Stimulated activated CD4-positive, alpha-beta T cell treated with anti-CD3 and anti-CD28 coated beads, Interleukin-2, amount 100 ng/mL, for 48 hours (primary cell): ENCODE measurements at regions not wholly inside any gene's neighbourhood (a gene's known extent, or its start where the extent isn't known, plus 50 kb on each side); places are given as distances from the start of the nearest gene placed in this dataset.
"Not testable (repeated sequence)": the region's sequence is repeated elsewhere in the genome, so short reads cannot be mapped to it uniquely, and the experiment has no call there.

Source experiments
- DNase-seq, 2 donors: peaks; one replicate each; pipeline ENCODE4 v3.0.0-alpha.2; 2020

- DNase-seq = no peak
Measured at GRCh38 chr13:53411463-53411862, 382.9 kb downstream of the OLFM4 start.

GRCh38 chr13:53415135-53415534, 386.5 kb downstream of the OLFM4 start:
- no peak for DNase-seq

- DNase-seq = no peak
Measured at GRCh38 chr13:53417601-53418000, 389.0 kb downstream of the OLFM4 start.

GRCh38 chr13:53422415-53422814, 393.8 kb downstream of the OLFM4 start:
- no peak for DNase-seq

GRCh38 chr13:53436396-53436795, 407.8 kb downstream of the OLFM4 start:
- DNase-seq = no peak

GRCh38 chr13:53439439-53440225, 411.0 kb downstream of the OLFM4 start:
- no peak for DNase-seq

GRCh38 chr13:53442979-53443378, 414.4 kb downstream of the OLFM4 start:
- no peak for DNase-seq

GRCh38 chr13:53445686-53446085, 417.1 kb downstream of the OLFM4 start:
- no peak for DNase-seq

GRCh38 chr13:53447456-53447855, 418.8 kb downstream of the OLFM4 start:
- DNase-seq = no peak

GRCh38 chr13:53447863-53448262, 419.2 kb downstream of the OLFM4 start:
- DNase-seq = no peak

GRCh38 chr13:53452263-53452808, 423.7 kb downstream of the OLFM4 start:
- DNase-seq = not testable (repeated sequence)

GRCh38 chr13:53460796-53461195, 432.2 kb downstream of the OLFM4 start:
- no peak for DNase-seq

- no peak for DNase-seq
Measured at GRCh38 chr13:53463106-53463505, 434.5 kb downstream of the OLFM4 start.

GRCh38 chr13:53466576-53466975, 438.0 kb downstream of the OLFM4 start:
- no peak for DNase-seq

GRCh38 chr13:53473397-53473796, 444.8 kb downstream of the OLFM4 start:
- DNase-seq = no peak

GRCh38 chr13:53474878-53475277, 446.3 kb downstream of the OLFM4 start:
- DNase-seq = no peak

GRCh38 chr13:53490752-53491151, 462.1 kb downstream of the OLFM4 start:
- no peak for DNase-seq

GRCh38 chr13:53494406-53494805, 465.8 kb downstream of the OLFM4 start:
- DNase-seq = no peak

- no peak for DNase-seq
Measured at GRCh38 chr13:53499576-53500133, 471.0 kb downstream of the OLFM4 start.

GRCh38 chr13:53501387-53501786, 472.8 kb downstream of the OLFM4 start:
- no peak for DNase-seq

GRCh38 chr13:53507741-53508140, 479.1 kb downstream of the OLFM4 start:
- DNase-seq = no peak

- DNase-seq = no peak
Measured at GRCh38 chr13:53512635-53513034, 484.0 kb downstream of the OLFM4 start.

GRCh38 chr13:53513226-53513625, 484.6 kb downstream of the OLFM4 start:
- DNase-seq = no peak

GRCh38 chr13:53520132-53520531, 491.5 kb downstream of the OLFM4 start:
- no peak for DNase-seq

GRCh38 chr13:53522034-53522433, 493.4 kb downstream of the OLFM4 start:
- no peak for DNase-seq
